ENCODE measurements at regions not wholly inside any gene's neighbourhood (a gene's known extent, or its start where the extent isn't known, plus 50 kb on each side); places are given as distances from the start of the nearest gene placed in this dataset.

DNA sequence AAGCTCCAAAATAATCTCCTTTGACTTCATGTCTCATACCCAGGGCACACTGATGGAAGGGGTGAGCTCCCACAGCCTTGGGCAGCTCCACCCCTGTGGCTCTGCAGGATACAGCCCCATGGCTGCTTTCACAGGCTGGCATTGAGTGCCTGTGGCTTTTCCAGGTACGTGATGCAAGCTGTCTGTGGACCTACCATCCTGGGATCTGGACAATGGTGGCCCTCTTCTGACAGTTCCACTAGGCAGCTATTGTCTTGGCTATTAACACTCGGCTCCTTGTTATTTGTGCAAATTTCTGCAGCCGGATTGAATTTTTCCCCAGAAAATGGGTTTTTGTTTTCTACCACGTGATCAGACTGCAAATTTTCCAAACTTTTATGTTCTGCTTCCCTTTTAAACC, 634.2 kb downstream of the TSN start:
- H3K4me1 ChIP-seq (ENCODE audit: insufficient read depth), result no peaks in the 10 kb centered on the region
- H3K79me2 ChIP-seq (ENCODE audit: insufficient read depth), result no peaks in the 10 kb centered on the region
- H3K4me2 ChIP-seq (ENCODE audit: unreplicated experiment), result no peak overlapping the region
- 40 to 56% methylated on average over 4 of the region's 4 CpGs for WGBS, 2 experiments (ENCODE audit: low coverage in 1 of 2, low lambda C conversion rate in 2 of 2, missing lambda C conversion rate in 2 of 2)
- no peak overlapping the region for H3K9ac ChIP-seq
- no peaks in the 10 kb centered on the region for H3F3A ChIP-seq (ENCODE audit: insufficient read depth)
- DNase-seq, result no peak
- TF ChIP-seq EZH2 (IDR thresholded peaks at IDR 0.05; ENCODE audit: insufficient read depth, poor library complexity, severe bottlenecking) (no peak), EZH2phosphoT487 (IDR thresholded peaks at IDR 0.05; ENCODE audit: insufficient read depth, low read depth) (no peak)
- in situ Hi-C loops (cut with MboI), result no loop called here
- H3K36me3 ChIP-seq (ENCODE audit: low read depth), result no peaks in the 10 kb centered on the region
- no peak overlapping the region for H3K4me3 ChIP-seq
- H4K20me1 ChIP-seq (ENCODE audit: insufficient read depth), result no peaks in the 10 kb centered on the region
- no peak overlapping the region for H3K27ac ChIP-seq
- no peaks in the 10 kb centered on the region for H3K27me3 ChIP-seq (replicated peaks; ENCODE audit: insufficient read depth)
- no peaks in the 10 kb centered on the region for H3K9me3 ChIP-seq (ENCODE audit: low read depth)
- no peak overlapping the region for H2AFZ ChIP-seq
- H3K9me2 ChIP-seq (ENCODE audit: insufficient read depth), result no peaks in the 10 kb centered on the region; the same call in 1 of the 2 replicates

DNA sequence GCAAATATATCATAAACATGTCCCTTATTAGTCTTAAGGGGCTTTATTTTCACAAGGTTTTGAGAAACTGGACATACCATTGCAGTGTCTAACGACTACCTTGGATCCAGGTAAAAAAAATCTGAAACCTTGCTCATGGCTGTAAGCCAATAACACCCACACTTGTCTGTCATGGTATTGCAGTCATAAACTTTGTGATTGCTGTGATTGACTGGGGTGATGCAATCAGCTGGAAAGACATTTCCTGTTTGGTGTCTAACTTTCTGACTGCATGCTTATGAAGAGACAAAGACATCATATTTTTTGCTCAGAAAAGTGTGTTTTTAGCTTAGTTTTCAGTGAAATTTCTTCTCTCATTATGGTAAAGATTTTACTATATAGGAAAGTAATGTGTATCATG, 635.0 kb downstream of the TSN start:
- TF ChIP-seq EZH2phosphoT487 (IDR thresholded peaks at IDR 0.05; ENCODE audit: insufficient read depth, low read depth), result no peak
- no peak for TF ChIP-seq EZH2 (IDR thresholded peaks at IDR 0.05; ENCODE audit: insufficient read depth, poor library complexity, severe bottlenecking)
- DNase-seq, result no peak
- no peaks in the 10 kb centered on the region for H3K36me3 ChIP-seq (ENCODE audit: low read depth)
- no peak overlapping the region for H3K27ac ChIP-seq
- no peak overlapping the region for H3K4me3 ChIP-seq
- no peaks in the 10 kb centered on the region for H4K20me1 ChIP-seq (ENCODE audit: insufficient read depth)
- no peak overlapping the region for H3K4me2 ChIP-seq (ENCODE audit: unreplicated experiment)
- 0 to 7% methylated on average over 1 of the region's 1 CpG for WGBS, 2 experiments (ENCODE audit: low coverage in 1 of 2, low lambda C conversion rate in 2 of 2, missing lambda C conversion rate in 2 of 2)
- H3K9me3 ChIP-seq (ENCODE audit: low read depth), result no peaks in the 10 kb centered on the region
- in situ Hi-C loops (cut with MboI), result no loop called here
- no peak overlapping the region for H2AFZ ChIP-seq
- no peaks in the 10 kb centered on the region for H3K79me2 ChIP-seq (ENCODE audit: insufficient read depth)
- H3K9ac ChIP-seq, result no peak overlapping the region
- H3K9me2 ChIP-seq (ENCODE audit: insufficient read depth), result no peaks in the 10 kb centered on the region; the same call in 1 of the 2 replicates
- no peaks in the 10 kb centered on the region for H3K27me3 ChIP-seq (replicated peaks; ENCODE audit: insufficient read depth)
- no peaks in the 10 kb centered on the region for H3K4me1 ChIP-seq (ENCODE audit: insufficient read depth)
- no peaks in the 10 kb centered on the region for H3F3A ChIP-seq (ENCODE audit: insufficient read depth)

DNA sequence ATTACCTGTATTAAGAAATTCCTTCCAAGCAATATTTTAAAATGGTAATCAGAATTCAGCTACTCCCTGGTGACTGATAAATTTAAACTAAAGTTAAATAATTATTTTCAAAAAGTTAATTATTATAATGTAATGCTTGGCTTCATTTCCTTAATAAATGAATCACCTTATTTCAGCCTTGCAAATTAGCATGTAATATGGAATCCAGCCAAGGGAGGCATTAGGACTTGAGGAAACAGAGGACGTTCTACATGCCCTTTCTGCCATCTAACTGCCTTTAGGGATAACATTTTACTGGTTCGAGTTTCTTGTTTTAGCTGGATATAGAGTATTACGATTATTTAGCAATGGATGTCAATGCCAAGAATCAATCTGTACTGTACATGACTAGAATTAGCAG, 636.3 kb downstream of the TSN start:
- no peak overlapping the region for H3K4me2 ChIP-seq (ENCODE audit: unreplicated experiment)
- no peaks in the 10 kb centered on the region for H3K9me3 ChIP-seq (ENCODE audit: low read depth)
- DNase-seq, result no peak
- no peak overlapping the region for H3K9ac ChIP-seq
- TF ChIP-seq EZH2 (IDR thresholded peaks at IDR 0.05; ENCODE audit: insufficient read depth, poor library complexity, severe bottlenecking) (no peak), EZH2phosphoT487 (IDR thresholded peaks at IDR 0.05; ENCODE audit: insufficient read depth, low read depth) (no peak)
- H3K79me2 ChIP-seq (ENCODE audit: insufficient read depth), result no peaks in the 10 kb centered on the region
- H3K36me3 ChIP-seq (ENCODE audit: low read depth), result no peaks in the 10 kb centered on the region
- H3F3A ChIP-seq (ENCODE audit: insufficient read depth), result no peaks in the 10 kb centered on the region
- H3K27me3 ChIP-seq (replicated peaks; ENCODE audit: insufficient read depth), result no peaks in the 10 kb centered on the region
- no peak overlapping the region for H2AFZ ChIP-seq
- no peak overlapping the region for H3K27ac ChIP-seq
- H3K4me3 ChIP-seq, result no peak overlapping the region
- H4K20me1 ChIP-seq (ENCODE audit: insufficient read depth), result no peaks in the 10 kb centered on the region
- H3K4me1 ChIP-seq (ENCODE audit: insufficient read depth), result no peaks in the 10 kb centered on the region
- no peaks in the 10 kb centered on the region; the same call in 1 of the 2 replicates for H3K9me2 ChIP-seq (ENCODE audit: insufficient read depth)
- in situ Hi-C loops (cut with MboI), result no loop called here
- 40 to 42% methylated on average over 3 of the region's 3 CpGs for WGBS, 2 experiments (ENCODE audit: low coverage in 1 of 2, low lambda C conversion rate in 2 of 2, missing lambda C conversion rate in 2 of 2)

DNA sequence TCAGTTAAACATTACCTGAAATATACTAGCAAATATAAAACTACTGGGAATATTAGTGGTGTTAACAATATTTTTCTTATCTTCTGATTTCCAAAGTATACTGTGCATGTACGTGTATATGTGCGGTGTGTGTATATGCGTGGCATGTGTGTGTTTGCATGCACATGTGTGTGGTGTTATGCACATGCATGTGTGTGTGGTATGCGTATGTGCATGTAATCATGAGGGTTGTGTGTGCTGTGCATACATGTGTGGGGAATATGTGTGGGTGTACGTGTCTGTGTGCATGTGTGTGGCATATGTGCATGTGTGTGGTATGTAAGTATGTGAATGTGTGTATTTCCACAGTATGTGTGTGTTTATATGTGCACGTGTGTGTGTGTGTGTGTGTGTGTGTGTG, 640.2 kb downstream of the TSN start:
- no peaks in the 10 kb centered on the region; the same call in 1 of the 2 replicates for H3K9me2 ChIP-seq (ENCODE audit: insufficient read depth)
- H3K27me3 ChIP-seq (replicated peaks; ENCODE audit: insufficient read depth), result no peaks in the 10 kb centered on the region
- no peaks in the 10 kb centered on the region for H3K4me1 ChIP-seq (ENCODE audit: insufficient read depth)
- no peaks in the 10 kb centered on the region for H3K9me3 ChIP-seq (ENCODE audit: low read depth)
- no peak overlapping the region for H3K4me2 ChIP-seq (ENCODE audit: unreplicated experiment)
- H4K20me1 ChIP-seq (ENCODE audit: insufficient read depth), result no peaks in the 10 kb centered on the region
- in situ Hi-C loops (cut with MboI), result no loop called here
- no peak overlapping the region for H3K9ac ChIP-seq
- no peak overlapping the region for H2AFZ ChIP-seq
- no peak for DNase-seq
- TF ChIP-seq EZH2phosphoT487 (IDR thresholded peaks at IDR 0.05; ENCODE audit: insufficient read depth, low read depth) (no peak), EZH2 (IDR thresholded peaks at IDR 0.05; ENCODE audit: insufficient read depth, poor library complexity, severe bottlenecking) (no peak)
- H3F3A ChIP-seq (ENCODE audit: insufficient read depth), result no peaks in the 10 kb centered on the region
- no peak overlapping the region for H3K27ac ChIP-seq
- WGBS, 2 experiments (ENCODE audit: low coverage in 1 of 2, low lambda C conversion rate in 2 of 2, missing lambda C conversion rate in 2 of 2), result 65% methylated on average over 6 of the region's 6 CpGs
- H3K4me3 ChIP-seq, result no peak overlapping the region
- H3K79me2 ChIP-seq (ENCODE audit: insufficient read depth), result no peaks in the 10 kb centered on the region
- H3K36me3 ChIP-seq (ENCODE audit: low read depth), result no peaks in the 10 kb centered on the region

DNA sequence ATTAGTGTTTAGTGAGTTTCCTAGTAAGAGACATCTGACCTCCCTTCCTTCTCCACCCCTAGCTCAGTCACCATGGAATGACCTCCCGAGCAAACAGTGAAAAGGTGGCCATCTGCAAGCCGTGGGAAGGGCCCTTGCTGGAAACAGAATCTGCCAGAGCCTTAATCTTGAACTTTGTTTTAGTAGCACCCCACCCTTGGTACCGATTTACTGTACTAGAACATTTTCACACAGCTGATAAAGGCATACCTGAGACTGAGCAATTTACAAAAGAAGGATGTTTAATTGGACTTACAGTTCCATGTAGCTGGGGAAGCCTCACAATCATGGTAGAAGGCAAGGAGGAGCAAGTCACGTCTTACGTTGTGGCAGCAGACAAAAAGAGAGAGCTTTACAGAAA, 655.8 kb downstream of the TSN start:
- Histone ChIP-seq H3K36me3 (ENCODE audit: low read depth) (no peaks in the 10 kb centered on the region), H3K27ac (no peak overlapping the region), H3K9me2 (ENCODE audit: insufficient read depth) (no peaks in the 10 kb centered on the region), H3F3A (ENCODE audit: insufficient read depth) (no peaks in the 10 kb centered on the region), H3K27me3 (replicated peaks; ENCODE audit: insufficient read depth) (no peaks in the 10 kb centered on the region), H3K9me3 (ENCODE audit: low read depth) (no peaks in the 10 kb centered on the region), H3K9ac (no peak overlapping the region), H3K4me2 (ENCODE audit: unreplicated experiment) (no peak overlapping the region), H4K20me1 (ENCODE audit: insufficient read depth) (no peaks in the 10 kb centered on the region), H3K79me2 (ENCODE audit: insufficient read depth) (no peaks in the 10 kb centered on the region), H3K4me3 (no peak overlapping the region), H3K4me1 (ENCODE audit: insufficient read depth) (no peaks in the 10 kb centered on the region), H2AFZ (no peak overlapping the region)
- no peak for TF ChIP-seq EZH2phosphoT487 (IDR thresholded peaks at IDR 0.05; ENCODE audit: insufficient read depth, low read depth)
- TF ChIP-seq EZH2 (IDR thresholded peaks at IDR 0.05; ENCODE audit: insufficient read depth, poor library complexity, severe bottlenecking), result no peak
- in situ Hi-C loops (cut with MboI), result no loop called here
- 40 to 52% methylated on average over 5 of the region's 5 CpGs for WGBS, 2 experiments (ENCODE audit: low coverage in 1 of 2, low lambda C conversion rate in 2 of 2, missing lambda C conversion rate in 2 of 2)
- no peak for DNase-seq
